ENCODE measurements at regions not wholly inside any gene's neighbourhood (a gene's known extent, or its start where the extent isn't known, plus 50 kb on each side); places are given as distances from the start of the nearest gene placed in this dataset.
"Not testable (repeated sequence)": the region's sequence is repeated elsewhere in the genome, so short reads cannot be mapped to it uniquely, and the experiment has no call there.

DNA sequence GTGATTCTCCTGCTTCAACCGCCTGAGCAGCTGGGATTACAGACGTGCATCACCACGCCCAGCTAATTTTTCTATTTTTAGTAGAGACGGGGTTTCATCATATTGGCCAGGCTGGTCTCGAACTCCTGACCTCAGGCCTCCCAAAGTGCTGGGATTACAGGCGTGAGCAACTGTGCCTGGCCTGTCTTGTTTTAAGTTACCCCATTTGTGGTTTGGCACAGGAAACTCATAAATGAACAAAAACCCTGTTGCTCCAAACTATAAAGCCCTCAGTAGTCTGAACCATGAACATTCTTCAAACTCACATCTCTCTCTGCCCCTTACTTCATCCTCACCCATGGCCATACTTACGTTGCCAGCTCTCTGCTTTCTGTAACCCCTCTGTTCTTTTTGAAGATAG is 61.7 kb downstream of the RHOU start:
- not testable (repeated sequence) for DNase-seq (ENCODE audit: low read depth in 2 of 2, low spot score in 1 of 2)

DNA sequence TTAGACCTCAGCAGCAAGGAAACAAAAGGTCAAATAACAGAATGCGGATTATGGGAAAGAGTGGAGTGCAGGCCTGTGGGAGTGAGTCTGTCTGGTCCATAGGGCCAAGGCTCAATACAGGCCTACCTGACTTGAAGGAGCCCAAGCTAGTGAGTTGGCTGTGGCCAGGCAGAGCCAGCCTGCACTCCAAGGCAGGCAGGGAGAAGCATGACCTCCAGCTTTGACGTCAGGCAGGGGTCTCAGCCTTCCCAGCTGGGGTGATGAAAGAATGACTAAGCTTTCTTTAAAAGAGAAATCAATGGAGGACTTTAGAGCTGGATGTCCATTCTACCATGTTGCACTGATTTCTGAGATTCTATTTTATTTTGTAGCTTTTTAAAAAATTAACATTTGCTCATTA is 62.8 kb downstream of the RHOU start:
- DNase-seq (ENCODE audit: low read depth in 2 of 2, low spot score in 1 of 2): no peak

DNA sequence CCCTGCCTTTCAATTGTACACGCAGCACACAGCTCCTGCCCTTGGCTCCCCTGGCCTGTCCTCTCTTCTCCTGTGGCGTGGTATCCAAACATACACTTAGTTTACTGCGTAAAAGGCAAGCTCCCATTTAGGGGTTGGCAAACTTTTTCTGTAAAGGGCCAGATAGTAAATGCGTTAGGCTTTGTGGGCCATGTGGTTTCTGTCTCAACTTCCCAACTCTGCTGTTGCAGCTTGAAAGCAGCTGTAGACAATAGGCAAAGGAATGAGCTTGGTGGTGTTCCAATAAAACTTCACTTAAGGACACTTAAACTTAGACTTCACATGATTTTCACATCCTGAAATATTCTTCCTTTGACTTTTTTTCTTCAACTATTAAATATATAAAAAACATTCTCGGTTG is 63.3 kb downstream of the RHOU start:
- DNase-seq (ENCODE audit: low read depth in 2 of 2, low spot score in 1 of 2): no peak

DNA sequence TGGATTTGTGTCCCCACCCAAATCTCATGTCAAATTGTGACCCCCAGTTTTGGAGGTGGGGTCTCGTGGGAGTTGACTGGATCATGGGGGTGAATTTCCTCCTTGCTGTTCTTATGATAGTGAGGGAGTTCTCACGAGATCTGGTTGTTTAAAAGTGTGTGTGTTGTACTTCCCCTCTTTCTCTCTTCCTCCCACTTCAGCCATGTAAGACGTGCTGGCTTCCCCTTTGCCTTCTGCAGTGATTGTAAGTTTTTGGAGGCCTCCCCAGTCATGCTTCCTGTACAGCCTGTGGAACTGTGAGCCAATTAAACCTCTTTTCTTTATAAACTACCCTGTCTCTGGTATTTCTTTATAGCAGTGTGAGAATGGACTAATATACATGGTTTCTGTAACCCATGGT is 64.6 kb downstream of the RHOU start:
- DNase-seq (ENCODE audit: low read depth in 2 of 2, low spot score in 1 of 2): no peak

DNA sequence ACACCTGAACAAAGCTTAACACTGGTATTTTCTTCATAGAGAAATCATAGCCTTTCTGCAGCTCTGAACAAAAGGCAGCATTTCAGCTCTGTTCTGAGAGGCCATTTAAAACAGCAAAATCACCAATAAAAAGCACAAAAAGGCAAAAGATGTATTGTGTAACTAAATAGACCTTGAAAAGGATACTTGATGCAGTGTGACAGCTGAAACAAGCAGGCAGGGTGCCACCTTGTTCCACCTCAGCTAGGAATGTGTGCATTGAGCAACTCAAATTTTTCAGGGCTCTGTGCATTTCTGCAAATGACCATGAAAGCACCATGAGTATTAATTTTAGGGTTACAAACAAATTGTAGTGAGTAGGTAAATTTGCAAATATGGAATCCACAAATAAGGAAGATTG is 65.8 kb downstream of the RHOU start:
- no peak for DNase-seq (ENCODE audit: low read depth in 2 of 2, low spot score in 1 of 2)

DNA sequence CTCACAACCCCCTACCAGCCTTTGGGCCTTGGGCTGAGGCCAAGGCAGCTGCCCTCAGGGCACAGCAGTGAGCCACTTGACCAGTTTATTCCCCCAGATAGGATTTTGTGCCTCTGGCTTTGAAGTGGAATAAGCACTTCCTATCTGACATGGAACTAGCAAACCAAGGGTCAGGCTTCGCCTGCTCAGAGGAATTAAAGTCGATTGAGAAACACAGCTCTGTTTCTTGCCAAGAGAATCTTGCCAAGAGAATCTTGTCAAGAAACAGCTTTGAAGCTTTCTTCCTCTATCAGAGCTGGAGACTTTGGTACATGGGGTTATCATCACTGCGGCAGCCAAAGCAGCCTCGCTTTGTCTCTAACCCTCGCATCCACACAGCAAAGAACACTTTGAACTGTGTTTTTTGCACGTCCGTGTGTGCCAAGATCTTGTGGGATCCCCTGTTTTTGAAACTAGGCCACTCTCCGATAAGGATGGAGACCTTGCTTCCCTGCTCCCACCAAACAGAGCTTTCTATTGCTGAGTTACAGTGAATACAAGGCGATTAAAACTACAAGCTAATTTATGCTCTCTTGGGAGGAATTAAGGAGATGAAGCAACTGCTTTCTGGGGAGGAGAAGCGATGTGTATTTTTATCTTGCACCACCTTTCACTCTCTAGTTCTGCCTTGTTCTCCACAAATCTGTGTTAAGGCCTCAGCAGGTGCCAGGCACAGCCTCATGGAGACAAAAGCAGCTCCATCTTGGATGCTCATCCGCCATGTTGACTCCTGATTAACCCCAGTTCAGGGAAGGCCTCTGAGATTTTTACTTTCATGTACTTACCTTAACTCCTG is 67.3 kb downstream of the RHOU start:
- no peak for DNase-seq (ENCODE audit: low read depth in 2 of 2, low spot score in 1 of 2)

DNA sequence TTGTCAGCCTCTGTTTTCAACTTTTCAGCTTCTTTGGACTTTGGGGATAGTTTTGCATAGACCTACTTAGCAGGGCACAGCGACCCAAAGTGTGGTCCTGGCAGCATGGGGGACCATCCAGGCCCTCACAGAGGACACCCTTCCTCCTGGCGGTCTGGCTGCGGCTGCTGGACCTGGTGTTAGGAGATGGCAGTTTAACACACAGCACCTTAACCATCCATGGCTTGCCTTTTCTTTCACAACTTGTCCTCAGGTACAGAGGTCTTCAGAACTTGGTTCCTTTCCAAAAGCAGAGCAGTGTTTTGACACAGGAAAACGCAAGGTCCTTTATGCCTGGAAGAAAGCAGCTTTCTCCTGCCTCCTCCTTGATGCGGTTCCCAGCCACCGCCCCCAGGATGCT is 68.1 kb downstream of the RHOU start:
- no peak for DNase-seq (ENCODE audit: low read depth in 2 of 2, low spot score in 1 of 2)

DNA sequence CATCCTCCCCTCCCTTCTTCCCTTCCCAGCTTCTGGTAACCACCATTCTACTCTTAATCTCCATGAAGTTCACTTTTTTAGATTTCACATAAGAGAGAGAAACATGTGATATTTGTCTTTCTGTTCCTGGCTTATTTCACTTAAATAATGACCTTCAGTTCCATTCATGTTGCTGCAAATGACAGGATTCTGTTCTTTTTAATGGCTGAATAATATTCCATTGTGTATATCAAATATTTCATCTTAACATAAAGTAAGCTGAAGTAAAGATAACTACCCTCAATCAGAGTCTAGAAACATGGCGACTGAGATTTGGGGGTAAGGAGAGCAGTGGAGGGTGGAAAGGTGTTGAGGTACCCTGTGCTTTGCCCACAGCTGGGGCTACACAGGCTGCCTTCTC is 68.9 kb downstream of the RHOU start:
- no peak for DNase-seq (ENCODE audit: low read depth in 2 of 2, low spot score in 1 of 2)

DNA sequence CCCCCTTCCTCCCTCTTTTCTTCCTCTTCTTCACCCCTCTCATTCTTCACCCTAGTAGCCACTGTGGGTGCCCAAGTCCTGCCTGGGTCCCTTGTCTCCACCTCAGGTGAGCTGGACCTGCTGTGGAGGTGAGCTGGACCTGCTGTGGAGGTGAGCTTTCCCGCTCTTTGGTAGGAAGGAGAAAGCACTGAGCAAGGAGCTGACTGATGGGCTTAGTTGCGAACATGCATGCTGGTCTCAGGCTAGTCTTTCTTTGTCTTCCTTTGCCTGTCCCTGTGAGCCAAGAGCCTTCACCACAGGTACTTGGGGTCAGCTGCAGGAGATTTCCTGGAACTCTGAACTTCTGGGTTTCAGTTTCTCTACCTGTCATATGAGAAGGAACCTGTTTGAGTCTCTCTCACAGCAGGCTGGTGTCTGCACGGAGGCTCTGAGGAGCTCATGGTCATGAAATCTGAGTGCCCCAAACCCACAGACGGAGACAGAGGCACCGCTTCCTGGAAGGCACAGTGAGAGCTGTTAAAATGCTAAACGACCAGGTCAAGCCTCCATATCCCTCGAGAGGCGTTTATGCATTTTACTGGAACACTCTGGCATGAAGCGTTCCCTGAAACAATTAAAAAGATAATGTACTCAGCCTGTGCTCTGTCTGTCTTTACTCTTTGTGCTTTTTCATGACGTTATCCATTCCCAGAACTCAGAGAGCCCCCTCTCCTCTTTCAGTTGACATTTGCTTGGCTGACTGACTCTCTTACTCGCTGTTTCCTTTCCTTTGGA is 69.5 kb downstream of the RHOU start:
- DNase-seq (ENCODE audit: low read depth in 2 of 2, low spot score in 1 of 2): no peak

DNA sequence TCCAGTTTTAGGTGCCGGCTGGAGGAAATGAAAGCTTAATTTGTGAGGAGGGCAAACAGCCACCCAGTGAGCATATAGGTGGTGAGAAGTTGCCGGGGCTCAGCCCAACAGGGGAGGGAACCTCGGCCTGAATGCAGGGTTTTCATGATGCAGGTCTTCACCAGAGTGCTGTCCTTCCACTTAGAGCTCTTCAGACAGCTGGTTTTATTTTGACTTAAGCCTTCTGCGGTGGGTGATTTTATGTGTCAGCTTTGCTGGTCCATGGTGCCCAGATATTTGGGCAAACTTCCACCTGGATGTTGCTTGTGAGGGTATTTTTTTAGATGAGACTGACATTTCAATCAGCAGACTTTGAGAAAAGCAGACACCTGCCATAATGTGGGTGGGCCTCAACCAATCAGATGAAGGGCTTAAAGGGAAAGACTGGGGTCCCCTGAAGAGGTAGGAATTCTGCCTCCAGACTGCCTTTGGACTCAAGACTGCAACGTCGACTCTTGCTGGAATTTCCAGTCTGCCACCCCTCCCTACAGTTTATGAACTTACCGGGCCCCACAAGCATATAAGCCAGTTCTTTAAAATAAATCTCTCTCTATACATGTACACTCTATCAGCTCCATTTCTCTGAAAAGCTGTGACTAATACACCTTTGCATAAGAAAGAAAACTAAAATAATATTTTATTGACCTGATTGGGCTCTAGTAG is 72.8 kb downstream of the RHOU start:
- DNase-seq (ENCODE audit: low read depth in 2 of 2, low spot score in 1 of 2): no peak

DNA sequence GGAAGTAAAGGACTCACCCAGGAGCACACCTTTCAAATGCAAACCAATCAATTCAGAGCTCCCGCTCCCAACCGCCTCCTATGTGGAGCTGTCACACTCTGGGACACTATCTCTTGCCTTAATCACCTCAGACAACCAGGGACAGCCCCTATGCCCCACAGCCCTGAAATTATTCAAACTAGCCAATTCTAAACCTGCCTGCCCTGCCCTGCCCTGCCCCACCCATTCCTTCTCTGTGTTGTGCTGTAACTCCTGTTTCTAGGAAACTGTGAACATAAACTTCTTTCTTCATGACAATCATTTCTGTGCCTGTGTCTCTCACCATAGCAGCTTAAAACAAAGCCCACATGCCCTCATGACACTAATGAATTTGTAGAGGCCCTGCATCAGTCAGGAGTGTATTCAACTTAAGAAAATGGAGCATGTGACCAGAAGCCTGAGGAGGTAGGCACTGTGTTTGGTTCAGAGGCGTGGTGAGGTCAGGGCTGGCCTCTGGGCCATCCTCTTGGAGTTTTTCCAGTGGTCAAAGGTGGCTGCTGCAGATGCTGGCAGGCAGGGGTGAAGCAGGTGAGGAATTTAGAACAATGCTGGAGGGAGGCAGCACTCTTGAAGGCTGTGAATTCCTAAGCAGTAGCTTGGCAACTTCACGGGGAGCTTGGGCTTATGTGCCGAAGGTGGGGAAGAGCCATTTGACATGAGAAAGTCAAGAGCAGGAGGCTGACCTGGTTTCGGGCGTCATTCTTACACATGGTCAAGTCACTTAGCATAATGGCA is 74.5 kb downstream of the RHOU start:
- no peak for DNase-seq (ENCODE audit: low read depth in 2 of 2, low spot score in 1 of 2)

DNA sequence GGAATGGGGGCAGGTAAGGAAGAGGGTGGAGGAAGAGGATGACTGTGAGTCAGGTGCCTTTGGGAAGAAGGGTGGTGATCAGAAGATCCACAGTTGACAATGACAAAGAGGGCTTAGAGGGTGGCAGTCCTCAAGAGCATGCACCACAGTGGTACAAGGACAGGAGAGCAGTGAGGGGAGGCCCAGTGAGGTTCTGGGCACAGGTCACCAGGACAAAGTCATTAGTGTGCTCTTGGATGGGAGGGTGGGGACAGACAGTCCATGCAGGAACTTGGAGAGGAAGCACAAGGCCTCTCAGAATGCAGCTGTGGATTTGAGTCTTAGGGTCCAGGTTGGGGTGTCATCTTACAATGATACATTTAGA is 75.1 kb downstream of the RHOU start:
- no peak for DNase-seq (ENCODE audit: low read depth in 2 of 2, low spot score in 1 of 2)

DNA sequence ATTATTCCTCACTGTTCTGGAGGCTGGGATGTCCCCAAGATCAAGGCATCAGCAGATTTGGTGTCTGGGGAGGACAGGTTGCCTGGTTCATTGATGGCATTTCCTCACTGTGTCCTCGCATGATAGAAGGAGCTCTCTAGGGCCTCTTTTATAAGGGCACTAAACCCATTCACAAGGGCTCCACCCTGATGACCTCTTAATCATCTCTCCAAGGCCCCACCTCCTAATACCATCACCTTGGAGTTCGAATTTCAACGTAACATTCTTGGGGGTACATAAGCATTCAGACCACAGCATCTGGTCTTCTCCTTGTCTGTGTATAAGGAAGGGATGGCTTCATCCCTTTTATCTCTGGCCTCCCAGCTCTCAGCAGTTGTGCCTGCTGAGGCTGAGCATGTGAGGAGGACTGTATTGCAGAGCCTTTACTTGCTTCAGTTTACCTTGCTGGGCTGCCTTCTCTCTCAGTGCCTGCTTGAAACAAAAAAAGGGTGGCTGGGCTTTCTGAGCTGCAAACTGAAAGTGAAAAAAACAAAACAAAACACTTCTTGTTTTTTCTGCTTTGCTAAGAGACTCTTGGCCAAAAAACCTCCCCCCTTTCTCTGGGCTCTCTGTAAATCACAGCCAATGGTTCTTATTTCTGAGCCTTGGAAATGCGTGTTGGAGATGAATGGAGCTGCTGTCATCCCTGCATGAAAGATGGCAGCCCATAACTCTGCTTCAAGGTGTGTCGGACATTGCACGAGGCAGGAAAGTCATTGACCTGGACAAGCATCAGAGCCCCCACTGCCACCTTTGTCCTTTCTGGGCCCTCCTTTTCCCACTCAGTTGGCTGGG is 75.8 kb downstream of the RHOU start:
- no peak for DNase-seq (ENCODE audit: low read depth in 2 of 2, low spot score in 1 of 2)

DNA sequence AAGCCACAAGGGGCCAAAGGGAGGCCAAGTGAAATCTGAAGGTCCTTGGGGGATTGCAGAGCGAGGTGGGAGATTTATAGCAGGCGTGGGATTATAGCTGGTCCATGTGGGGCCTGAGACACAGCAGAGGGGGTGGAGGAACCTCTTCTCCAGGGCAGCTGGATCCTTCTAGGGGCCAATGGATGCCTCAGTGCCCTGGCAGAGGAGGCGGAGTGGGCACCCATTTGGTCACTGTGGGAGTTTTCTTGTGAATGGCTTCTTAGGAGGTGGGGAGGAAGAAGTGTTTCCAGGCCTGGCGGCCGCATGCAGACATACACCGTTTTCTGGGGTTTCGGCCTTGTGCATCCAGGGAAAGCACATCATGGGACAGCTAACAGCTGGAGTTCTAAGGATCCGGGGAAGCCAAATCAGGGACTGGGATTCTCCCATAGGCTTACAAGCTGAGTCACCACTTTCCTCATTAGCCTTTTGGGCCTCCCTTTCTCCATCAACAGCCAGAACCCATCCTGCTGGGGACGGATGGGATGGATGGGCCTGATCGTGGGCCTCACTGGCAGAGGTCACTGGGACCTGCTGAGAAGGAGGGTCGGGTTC is 76.5 kb downstream of the RHOU start:
- DNase-seq (ENCODE audit: low read depth in 2 of 2, low spot score in 1 of 2): no peak

DNA sequence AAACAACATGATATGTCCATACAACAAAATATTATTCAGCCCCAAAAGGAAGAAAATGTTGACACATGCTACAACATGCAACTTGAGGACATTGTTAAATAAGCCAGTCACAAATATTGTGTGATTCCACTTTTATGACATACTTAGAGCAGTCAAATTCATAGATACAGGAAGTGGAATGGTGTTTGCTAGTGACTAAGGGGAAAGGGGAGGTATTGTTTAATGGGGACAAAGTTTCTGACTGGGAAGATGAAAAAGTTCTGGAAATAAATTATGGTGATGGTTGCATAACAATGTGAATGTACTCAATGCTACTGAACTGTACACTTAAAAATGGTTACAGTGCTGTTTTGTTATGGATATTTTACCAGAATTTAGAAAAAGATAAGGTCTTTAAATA is 77.7 kb downstream of the RHOU start:
- no peak for DNase-seq (ENCODE audit: low read depth in 2 of 2, low spot score in 1 of 2)

DNA sequence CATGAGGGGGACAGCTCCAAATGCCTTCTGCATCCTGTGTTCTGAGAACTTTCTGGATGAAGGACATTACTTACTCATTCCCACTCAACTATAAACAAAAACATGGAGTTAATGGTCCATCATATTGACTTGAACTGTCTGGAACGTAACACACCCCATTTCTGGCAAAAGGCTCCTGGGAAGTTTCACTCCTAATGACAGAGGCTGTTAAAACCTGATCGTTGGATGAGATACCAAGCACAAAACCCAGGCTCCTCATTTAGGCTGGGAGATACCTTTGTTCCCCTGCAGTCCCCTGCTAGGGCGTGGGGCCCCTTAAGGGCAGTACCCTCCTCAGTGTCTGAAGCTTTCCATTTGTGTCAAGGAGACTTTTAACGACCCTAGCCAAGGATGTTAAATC is 78.9 kb downstream of the RHOU start:
- no peak for DNase-seq (ENCODE audit: low read depth in 2 of 2, low spot score in 1 of 2)

DNA sequence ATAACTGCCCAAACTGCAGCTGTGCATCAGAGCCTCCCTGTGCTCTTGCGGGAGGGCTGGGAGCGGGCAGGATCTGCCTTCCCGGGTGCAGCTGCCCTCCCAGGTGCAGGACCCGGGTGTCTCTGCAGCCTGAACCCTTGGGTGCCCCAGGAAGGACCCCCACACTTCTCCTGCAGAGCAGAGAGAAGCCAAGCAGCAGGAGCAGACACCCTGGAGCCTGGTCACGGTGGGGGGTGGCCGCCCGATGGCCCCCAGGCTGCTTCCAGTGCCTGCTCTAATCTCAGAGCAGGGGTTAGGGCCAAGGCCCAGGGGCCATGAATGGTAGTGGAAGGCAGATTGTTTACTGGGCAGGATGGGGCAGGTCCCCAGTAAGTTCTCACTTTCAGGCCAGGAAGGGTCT is 83.0 kb downstream of the RHOU start:
- DNase-seq (ENCODE audit: low read depth in 2 of 2, low spot score in 1 of 2): no peak

DNA sequence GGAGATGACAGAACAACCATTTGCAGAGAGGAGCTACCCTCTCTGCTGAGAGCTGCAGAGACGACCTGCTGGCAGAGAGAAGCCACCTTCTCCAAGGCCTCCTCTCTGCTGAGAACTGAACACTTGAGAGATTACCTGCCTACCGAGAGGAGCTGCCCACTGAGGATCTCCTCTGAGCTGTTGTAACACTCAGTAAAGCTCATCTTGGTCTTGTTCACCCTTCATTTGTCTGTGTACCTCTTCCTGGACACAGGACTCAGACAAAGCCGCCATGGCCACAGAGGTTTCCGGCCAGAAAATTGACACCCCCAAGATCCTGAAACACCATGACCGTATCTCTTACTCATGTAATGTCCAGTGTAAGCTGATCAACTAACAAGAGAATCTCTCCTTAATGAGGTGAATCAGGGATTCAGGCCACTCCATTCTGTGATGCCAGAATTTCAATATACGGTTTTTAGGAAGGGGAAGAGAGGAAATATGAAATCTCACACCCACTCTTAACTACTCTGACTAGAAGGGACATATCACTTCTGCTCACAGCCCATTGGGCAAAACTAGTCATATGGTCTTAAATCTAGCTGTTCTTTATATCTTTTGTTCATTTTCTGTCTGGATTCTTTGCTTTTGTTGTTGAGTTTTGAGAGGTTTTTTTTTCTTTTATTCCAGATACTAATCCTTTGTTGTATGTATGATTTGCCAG is 83.8 kb downstream of the RHOU start:
- DNase-seq (ENCODE audit: low read depth in 2 of 2, low spot score in 1 of 2): no peak

DNA sequence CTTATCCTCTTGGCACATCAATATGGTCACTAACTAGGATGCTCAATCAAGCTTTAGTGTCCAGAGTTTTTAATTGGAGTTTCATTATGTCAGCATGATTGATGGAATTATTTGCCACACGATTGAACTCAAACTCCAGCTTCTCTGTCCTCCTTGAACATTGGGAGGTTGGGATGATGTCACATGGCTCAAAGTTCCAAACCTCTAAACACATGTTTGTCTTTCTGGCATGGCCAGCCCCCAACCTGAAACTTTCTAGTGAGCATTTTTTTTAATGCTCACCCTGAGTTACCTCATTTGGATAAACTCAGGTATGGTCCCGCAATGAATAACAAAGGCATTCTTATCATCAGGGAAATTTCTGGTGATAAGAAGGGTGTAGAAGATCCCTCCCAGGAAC is 86.0 kb downstream of the RHOU start:
- DNase-seq (ENCODE audit: low read depth in 2 of 2, low spot score in 1 of 2): no peak

DNA sequence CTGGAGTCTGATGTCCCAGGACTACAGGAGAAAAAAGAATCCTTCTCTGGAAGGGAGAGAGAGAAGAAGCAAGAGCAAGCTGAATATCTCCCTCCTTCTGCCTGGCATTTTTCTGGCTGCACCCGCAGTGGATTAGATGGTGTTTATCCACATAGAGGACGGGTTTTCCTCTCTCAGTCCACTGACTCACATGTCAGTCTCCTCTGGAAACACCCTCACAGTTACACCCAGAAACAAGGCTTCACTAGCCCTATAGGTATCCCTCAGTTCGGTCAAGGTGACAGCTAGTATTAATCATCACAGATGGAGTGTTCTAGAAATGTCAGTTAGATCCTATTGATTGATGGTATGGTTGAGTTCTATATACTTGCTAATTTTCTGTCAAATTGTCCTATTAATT is 87.9 kb downstream of the RHOU start:
- no peak for DNase-seq (ENCODE audit: low read depth in 2 of 2, low spot score in 1 of 2)

Measured in stimulated activated CD8-positive, alpha-beta memory T cell treated with anti-CD3 and anti-CD28 coated beads, Interleukin-4, amount 100 ng/mL, for 4 hours (primary cell).